DOHH2 (cell line): ENCODE measurements at regions not wholly inside any gene's neighbourhood (a gene's known extent, or its start where the extent isn't known, plus 50 kb on each side); places are given as distances from the start of the nearest gene placed in this dataset.
A peak's percentile ranks its signal among the peaks of the same experiment; 100 is the strongest.

Experiments
- H3F3A ChIP-seq: fragments of 200-600 bp; sonication (generic), shearing (Covaris generic); 2 replicates; pipeline ENCODE4 v1.6.0; 2016; ENCODE audit warnings: antibody characterized with exemption, mild to moderate bottlenecking; ENCODE audit not compliant: control insufficient read depth, insufficient read depth
- H3K27ac ChIP-seq: fragments of 200-600 bp; sonication (generic); 2 replicates; pipeline ENCODE4 v1.5.1; 2014; ENCODE audit warnings: low read depth, mild to moderate bottlenecking, low read length, moderate library complexity
- H3K27me3 ChIP-seq: fragments of 200-600 bp; sonication (generic); 2 replicates; pipeline ENCODE4 v1.6.1; 2014; ENCODE audit warnings: mild to moderate bottlenecking, low read length, mixed read lengths; ENCODE audit not compliant: control insufficient read depth
- H3K36me3 ChIP-seq: fragments of 200-600 bp; sonication (generic); 2 replicates; pipeline ENCODE4 v1.6.1; 2014; ENCODE audit warnings: mild to moderate bottlenecking, low read length, moderate library complexity, mixed read lengths; ENCODE audit not compliant: control insufficient read depth
- H3K4me1 ChIP-seq: fragments of 200-600 bp; sonication (generic); 2 replicates; pipeline ENCODE4 v1.6.1; 2014; ENCODE audit warnings: mild to moderate bottlenecking, low read length, mixed read lengths; ENCODE audit not compliant: control insufficient read depth
- H3K4me2 ChIP-seq: fragments of 200-600 bp; sonication (generic); 2 replicates; pipeline ENCODE4 v1.6.0; 2014; ENCODE audit warnings: mild to moderate bottlenecking, low read length, moderate library complexity
- H3K4me3 ChIP-seq: fragments of 200-600 bp; sonication (generic); 2 replicates; pipeline ENCODE4 v1.5.1; 2014; ENCODE audit warnings: mild to moderate bottlenecking, low read length, mixed read lengths
- H3K79me2 ChIP-seq: fragments of 200-600 bp; sonication (generic); 2 replicates; pipeline ENCODE4 v1.6.1; 2014; ENCODE audit warnings: mild to moderate bottlenecking, low read length, mixed read lengths; ENCODE audit not compliant: control insufficient read depth
- H3K9me2 ChIP-seq: fragments of 200-600 bp; sonication (generic); replicated peaks from 2 replicates; pipeline ENCODE4 v1.6.1; 2014; ENCODE audit warnings: mild to moderate bottlenecking, low read length, mixed read lengths; ENCODE audit not compliant: control insufficient read depth
- H3K9me3 ChIP-seq: fragments of 200-600 bp; sonication (generic); 2 replicates; pipeline ENCODE4 v1.6.1; 2014; ENCODE audit warnings: antibody characterized with exemption, low read length, mixed read lengths; ENCODE audit not compliant: control insufficient read depth, insufficient read depth
- H4K20me1 ChIP-seq: fragments of 200-600 bp; sonication (generic); 2 replicates; pipeline ENCODE4 v1.6.0; 2014; ENCODE audit warnings: low read depth, mild to moderate bottlenecking, antibody characterized with exemption, low read length, moderate library complexity; ENCODE audit not compliant: control insufficient read depth, insufficient read depth
- EZH2phosphoT487 ChIP-seq: fragments of 200-600 bp; sonication (generic); IDR thresholded peaks from 2 replicates; pipeline ENCODE4 v1.6.1; 2017; ENCODE audit warnings: borderline replicate concordance, mild to moderate bottlenecking, antibody characterized with exemption, low read length, moderate library complexity, mixed read lengths
- TF ChIP-seq, protein P1 (sequence below): fragments of 200-600 bp; sonication (generic); IDR thresholded peaks from one replicate; pipeline ENCODE4 v1.5.1; 2014; ENCODE audit warnings: antibody characterized with exemption, mild to moderate bottlenecking, low read depth, low read length; ENCODE audit not compliant: poor library complexity, severe bottlenecking

DNA sequence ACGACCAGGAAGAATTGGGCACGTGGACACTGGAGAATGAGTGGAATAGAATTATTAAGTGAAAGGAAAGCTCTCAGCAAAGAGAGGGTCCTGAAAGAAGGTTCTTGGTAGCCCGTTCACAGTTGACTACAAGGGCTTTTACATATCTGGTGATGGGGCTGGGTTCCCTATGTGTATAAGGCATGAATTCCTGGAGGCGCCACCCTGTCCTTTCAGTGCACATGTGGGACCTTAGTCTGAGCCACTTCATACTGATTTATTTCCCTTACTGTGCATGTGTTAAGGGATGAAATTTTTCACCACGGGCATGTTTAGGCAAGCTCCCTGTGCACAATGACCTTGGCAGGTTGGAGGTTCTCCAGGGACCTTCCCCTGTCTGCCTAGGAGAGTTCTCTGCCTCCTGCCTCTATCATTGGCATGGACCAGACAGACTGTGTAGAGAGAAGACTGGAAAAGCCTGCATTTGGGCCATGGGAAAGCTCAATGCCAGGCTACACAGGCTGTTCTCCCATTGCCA is 145.9 kb upstream of the ITGB1 start:
- H3F3A ChIP-seq = peaks cover 22% of the 10 kb centered on the region
- H3K27ac ChIP-seq = no peak overlapping the region
- no peak overlapping the region for H3K4me2 ChIP-seq
- H3K36me3 ChIP-seq = peaks cover 1% of the 10 kb centered on the region; the same call in 1 of the 2 replicates
- H3K9me3 ChIP-seq = peaks cover 16% of the 10 kb centered on the region
- no peaks in the 10 kb centered on the region for H3K79me2 ChIP-seq
- peaks cover 69% of the 10 kb centered on the region for H3K4me1 ChIP-seq
- no peaks in the 10 kb centered on the region for H3K9me2 ChIP-seq
- no peaks in the 10 kb centered on the region for H3K27me3 ChIP-seq
- no peak for TF ChIP-seq EZH2phosphoT487
- TF ChIP-seq, protein P1, sequence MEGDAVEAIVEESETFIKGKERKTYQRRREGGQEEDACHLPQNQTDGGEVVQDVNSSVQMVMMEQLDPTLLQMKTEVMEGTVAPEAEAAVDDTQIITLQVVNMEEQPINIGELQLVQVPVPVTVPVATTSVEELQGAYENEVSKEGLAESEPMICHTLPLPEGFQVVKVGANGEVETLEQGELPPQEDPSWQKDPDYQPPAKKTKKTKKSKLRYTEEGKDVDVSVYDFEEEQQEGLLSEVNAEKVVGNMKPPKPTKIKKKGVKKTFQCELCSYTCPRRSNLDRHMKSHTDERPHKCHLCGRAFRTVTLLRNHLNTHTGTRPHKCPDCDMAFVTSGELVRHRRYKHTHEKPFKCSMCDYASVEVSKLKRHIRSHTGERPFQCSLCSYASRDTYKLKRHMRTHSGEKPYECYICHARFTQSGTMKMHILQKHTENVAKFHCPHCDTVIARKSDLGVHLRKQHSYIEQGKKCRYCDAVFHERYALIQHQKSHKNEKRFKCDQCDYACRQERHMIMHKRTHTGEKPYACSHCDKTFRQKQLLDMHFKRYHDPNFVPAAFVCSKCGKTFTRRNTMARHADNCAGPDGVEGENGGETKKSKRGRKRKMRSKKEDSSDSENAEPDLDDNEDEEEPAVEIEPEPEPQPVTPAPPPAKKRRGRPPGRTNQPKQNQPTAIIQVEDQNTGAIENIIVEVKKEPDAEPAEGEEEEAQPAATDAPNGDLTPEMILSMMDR = no peak
- H4K20me1 ChIP-seq = no peaks in the 10 kb centered on the region
- no peak overlapping the region for H3K4me3 ChIP-seq

DNA sequence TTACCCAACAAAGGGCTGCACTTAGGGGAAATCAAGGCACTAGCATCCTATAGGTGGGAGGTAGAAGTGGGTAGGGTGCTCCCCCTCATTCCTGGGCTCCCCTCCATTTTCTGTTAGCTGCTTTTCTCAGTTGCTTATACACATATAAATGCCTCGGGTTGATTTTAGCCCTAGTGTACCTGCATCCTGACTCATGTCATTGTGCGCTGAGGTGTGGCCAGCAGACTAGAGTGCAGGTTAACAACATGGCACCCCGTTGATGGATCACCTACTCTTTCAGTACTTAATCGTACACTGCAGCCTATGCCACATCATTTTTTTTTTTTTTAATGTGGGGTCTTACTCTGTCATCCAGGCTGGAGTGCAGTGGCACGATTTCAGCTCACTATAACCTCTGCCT is 144.0 kb upstream of the ITGB1 start:
- peak overlapping the region; percentile 17; the same call in 1 of the 2 replicates for H3K27ac ChIP-seq
- H3K9me3 ChIP-seq = peaks cover 21% of the 10 kb centered on the region
- H3K4me1 ChIP-seq = peaks cover 69% of the 10 kb centered on the region
- H3K4me3 ChIP-seq = peak overlapping the region; percentile 5; the same call in 1 of the 2 replicates
- H3K79me2 ChIP-seq = no peaks in the 10 kb centered on the region
- peak overlapping the region; percentile 36 for H3K4me2 ChIP-seq
- no peaks in the 10 kb centered on the region for H3K9me2 ChIP-seq
- TF ChIP-seq, protein P1 = no peak
- no peak for TF ChIP-seq EZH2phosphoT487
- H4K20me1 ChIP-seq = no peaks in the 10 kb centered on the region
- H3K27me3 ChIP-seq = no peaks in the 10 kb centered on the region
- H3F3A ChIP-seq = peaks cover 32% of the 10 kb centered on the region
- H3K36me3 ChIP-seq = peaks cover 10% of the 10 kb centered on the region

DNA sequence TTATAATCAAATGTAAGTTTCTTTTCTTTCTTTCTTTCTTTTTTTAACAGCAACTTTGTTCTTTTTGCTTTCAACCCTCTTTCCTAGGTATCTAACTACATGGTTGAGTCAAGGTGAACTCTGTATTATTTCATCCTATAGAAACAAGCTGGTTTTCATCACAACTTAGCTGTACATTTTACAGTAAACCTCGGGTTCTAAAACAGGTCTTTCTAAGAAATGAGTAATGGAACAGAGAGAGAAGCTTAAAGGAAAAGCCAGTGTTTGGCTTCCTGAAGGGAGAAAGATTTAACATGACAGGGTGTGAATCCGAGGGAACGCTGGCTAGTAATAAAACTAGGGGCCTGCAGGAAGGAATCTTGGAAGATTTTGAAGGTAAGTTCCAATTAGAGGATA is 143.4 kb upstream of the ITGB1 start:
- peak overlapping the region; percentile 5; the same call in 1 of the 2 replicates for H3K4me3 ChIP-seq
- H3K4me2 ChIP-seq = peak overlapping the region; percentile 36
- peaks cover 69% of the 10 kb centered on the region for H3K4me1 ChIP-seq
- H3K27me3 ChIP-seq = no peaks in the 10 kb centered on the region
- H3K9me3 ChIP-seq = peaks cover 21% of the 10 kb centered on the region
- peaks cover 14% of the 10 kb centered on the region for H3K36me3 ChIP-seq
- peak overlapping the region; percentile 17; the same call in 1 of the 2 replicates for H3K27ac ChIP-seq
- H3K79me2 ChIP-seq = no peaks in the 10 kb centered on the region
- H3K9me2 ChIP-seq = no peaks in the 10 kb centered on the region
- peaks cover 38% of the 10 kb centered on the region for H3F3A ChIP-seq
- no peaks in the 10 kb centered on the region for H4K20me1 ChIP-seq
- TF ChIP-seq EZH2phosphoT487 = no peak
- TF ChIP-seq, protein P1 = no peak
